COLO829 (cell line): ENCODE measurements at regions not wholly inside any gene's neighbourhood (a gene's known extent, or its start where the extent isn't known, plus 50 kb on each side); places are given as distances from the start of the nearest gene placed in this dataset.

Experiments
- DNase-seq: peaks from one replicate; pipeline ENCODE4 v3.0.0; 2012; ENCODE audit warnings: low spot score

GRCh38 chr2:88834376-88834775, 142.9 kb downstream of the RPIA start:
- DNase-seq, result no peak

- DNase-seq, result no peak
Observed at GRCh38 chr2:88834866-88835265, 143.4 kb downstream of the RPIA start.

- no peak for DNase-seq
Observed at GRCh38 chr2:88835726-88836125, 144.3 kb downstream of the RPIA start.

- no peak for DNase-seq
Observed at GRCh38 chr2:88836351-88836750, 144.9 kb downstream of the RPIA start.

- DNase-seq, result no peak
Observed at GRCh38 chr2:88837511-88838160, 146.2 kb downstream of the RPIA start.

- DNase-seq, result no peak
Observed at GRCh38 chr2:88838165-88838635, 146.7 kb downstream of the RPIA start.

- DNase-seq, result no peak
Observed at GRCh38 chr2:88841224-88841929, 149.9 kb downstream of the RPIA start.

GRCh38 chr2:88842656-88843460, 151.4 kb downstream of the RPIA start:
- DNase-seq, result no peak

GRCh38 chr2:88843651-88844050, 152.2 kb downstream of the RPIA start:
- DNase-seq, result no peak

GRCh38 chr2:88844960-88845359, 153.5 kb downstream of the RPIA start:
- DNase-seq, result no peak

GRCh38 chr2:88845772-88846661, 154.5 kb downstream of the RPIA start:
- no peak for DNase-seq

- no peak for DNase-seq
Observed at GRCh38 chr2:88852753-88853402, 161.4 kb downstream of the RPIA start.

- DNase-seq, result no peak
Observed at GRCh38 chr2:88853403-88853790, 161.9 kb downstream of the RPIA start.

GRCh38 chr2:88854528-88854927, 163.1 kb downstream of the RPIA start:
- DNase-seq, result no peak

GRCh38 chr2:88855620-88856408, 164.3 kb downstream of the RPIA start:
- DNase-seq, result no peak

- no peak for DNase-seq
Observed at GRCh38 chr2:88856409-88857135, 165.1 kb downstream of the RPIA start.

- DNase-seq, result no peak
Observed at GRCh38 chr2:88857274-88857741, 165.8 kb downstream of the RPIA start.

- no peak for DNase-seq
Observed at GRCh38 chr2:88857951-88858411, 166.5 kb downstream of the RPIA start.

GRCh38 chr2:88859461-88859860, 168.0 kb downstream of the RPIA start:
- DNase-seq, result no peak
